PC-3 (cell line): ENCODE measurements at regions not wholly inside any gene's neighbourhood (a gene's known extent, or its start where the extent isn't known, plus 50 kb on each side); places are given as distances from the start of the nearest gene placed in this dataset.

Experiments
- CTCF ChIP-seq: fragments of 300-600 bp; sonication (generic); conservative IDR thresholded peaks from 2 replicates; pipeline ENCODE4 v1.5.1; 2017; ENCODE audit warnings: antibody characterized with exemption, low read depth, mild to moderate bottlenecking, low read length
- EZH2 ChIP-seq: fragments of 300-600 bp; sonication (generic); IDR thresholded peaks from one replicate; pipeline ENCODE4 v1.6.1; 2017; ENCODE audit warnings: antibody characterized with exemption, mild to moderate bottlenecking, low read length; ENCODE audit not compliant: unreplicated experiment
- EZH2phosphoT487 ChIP-seq: fragments of 300-600 bp; sonication (generic); IDR thresholded peaks from 2 replicates; pipeline ENCODE4 v1.6.1; 2018; ENCODE audit warnings: mild to moderate bottlenecking, antibody characterized with exemption, low read length, borderline replicate concordance

GRCh38 chr21:24910591-24910990 lies 696.7 kb downstream of the MRPL39 start:
- TF ChIP-seq CTCF (no peak), EZH2phosphoT487 (no peak), EZH2 (no peak)
